Suprapubic skin (tissue), 4 donors: ENCODE measurements at regions not wholly inside any gene's neighbourhood (a gene's known extent, or its start where the extent isn't known, plus 50 kb on each side); places are given as distances from the start of the nearest gene placed in this dataset.

Experiments used
- EP300 ChIP-seq: sonication (generic); formaldehyde crosslinking; IDR thresholded peaks from one replicate; pipeline ENCODE4 v1.6.1; 2017; ENCODE audit warnings: antibody characterized with exemption
- POLR2A ChIP-seq, 2 donors: fragments of 450-650 bp; IDR thresholded peaks; one replicate each; pipeline ENCODE4 v1.6.1; 2017; ENCODE audit warnings: antibody characterized with exemption in 2 of 2, mild to moderate bottlenecking in 2 of 2, moderate library complexity in 2 of 2
- POLR2AphosphoS5 ChIP-seq, 3 donors: sonication (generic); formaldehyde crosslinking; IDR thresholded peaks; one replicate each; pipeline ENCODE4 v1.6.1; 2017; ENCODE audit warnings: antibody characterized with exemption in 3 of 3
- TF ChIP-seq, protein P1 (sequence below), 2 donors: fragments of 200-600 bp in 1 of 2; fragments of 450-650 bp in 1 of 2; sonication (generic) in 1 of 2; IDR thresholded peaks; one replicate each; pipeline ENCODE4 v1.5.1; 2016 to 2019; ENCODE audit warnings: antibody characterized with exemption in 2 of 2, mild to moderate bottlenecking in 1 of 2, moderate library complexity in 1 of 2

DNA sequence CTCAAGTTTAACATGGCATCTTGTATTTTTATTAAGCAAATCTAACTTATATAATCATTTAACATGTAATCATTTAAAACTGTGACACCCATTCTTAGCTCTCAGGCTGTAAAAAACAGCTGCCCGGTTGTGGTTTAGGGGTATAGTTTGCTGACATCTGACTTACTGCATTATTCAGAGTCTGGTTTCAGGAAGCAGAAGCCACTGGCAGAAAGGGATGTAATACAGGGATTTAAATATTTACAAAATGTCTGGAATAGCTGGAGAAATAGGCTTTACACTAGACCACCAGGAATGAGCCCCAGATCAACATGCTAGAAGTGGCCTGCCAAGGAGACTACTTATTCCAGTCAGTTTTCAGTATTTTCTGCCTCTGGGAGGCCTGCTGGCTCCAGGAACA is 421.1 kb downstream of the CD109 start:
- TF ChIP-seq, protein P1, sequence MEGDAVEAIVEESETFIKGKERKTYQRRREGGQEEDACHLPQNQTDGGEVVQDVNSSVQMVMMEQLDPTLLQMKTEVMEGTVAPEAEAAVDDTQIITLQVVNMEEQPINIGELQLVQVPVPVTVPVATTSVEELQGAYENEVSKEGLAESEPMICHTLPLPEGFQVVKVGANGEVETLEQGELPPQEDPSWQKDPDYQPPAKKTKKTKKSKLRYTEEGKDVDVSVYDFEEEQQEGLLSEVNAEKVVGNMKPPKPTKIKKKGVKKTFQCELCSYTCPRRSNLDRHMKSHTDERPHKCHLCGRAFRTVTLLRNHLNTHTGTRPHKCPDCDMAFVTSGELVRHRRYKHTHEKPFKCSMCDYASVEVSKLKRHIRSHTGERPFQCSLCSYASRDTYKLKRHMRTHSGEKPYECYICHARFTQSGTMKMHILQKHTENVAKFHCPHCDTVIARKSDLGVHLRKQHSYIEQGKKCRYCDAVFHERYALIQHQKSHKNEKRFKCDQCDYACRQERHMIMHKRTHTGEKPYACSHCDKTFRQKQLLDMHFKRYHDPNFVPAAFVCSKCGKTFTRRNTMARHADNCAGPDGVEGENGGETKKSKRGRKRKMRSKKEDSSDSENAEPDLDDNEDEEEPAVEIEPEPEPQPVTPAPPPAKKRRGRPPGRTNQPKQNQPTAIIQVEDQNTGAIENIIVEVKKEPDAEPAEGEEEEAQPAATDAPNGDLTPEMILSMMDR (IDR thresholded peaks at IDR 0.05) = no peak
- no peak for TF ChIP-seq POLR2AphosphoS5 (IDR thresholded peaks at IDR 0.05)
- TF ChIP-seq EP300 = no peak
- no peak for TF ChIP-seq POLR2A (IDR thresholded peaks at IDR 0.05)
